Activated CD4-positive, alpha-beta T cell treated with anti-CD3 and anti-CD28 coated beads for 48 hours (primary cell): ENCODE measurements at regions not wholly inside any gene's neighbourhood (a gene's known extent, or its start where the extent isn't known, plus 50 kb on each side); places are given as distances from the start of the nearest gene placed in this dataset.

Experiments used
- DNase-seq: peaks from one replicate; pipeline ENCODE4 v3.0.0-alpha.2; 2020

DNA sequence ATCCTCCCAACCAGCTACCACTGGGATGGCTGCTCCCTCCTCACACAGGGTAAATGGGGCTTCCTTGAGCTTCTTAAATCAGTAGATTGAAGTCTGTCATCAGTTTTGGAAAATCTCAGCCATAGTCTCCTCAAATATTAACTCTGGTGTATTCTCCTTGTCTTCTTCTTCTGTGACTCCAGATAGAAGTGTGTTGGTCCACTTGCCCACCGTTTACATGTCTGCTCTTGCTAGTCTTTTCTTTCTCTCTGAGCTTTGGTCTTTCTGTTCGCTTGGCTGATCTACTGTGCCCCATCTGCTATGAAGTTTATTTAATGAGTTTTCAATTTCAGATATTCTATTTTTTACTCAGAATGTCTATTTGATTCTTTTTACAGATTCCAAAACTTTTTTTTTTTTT, 281.7 kb upstream of the HDAC4 start:
- DNase-seq, result no peak

DNA sequence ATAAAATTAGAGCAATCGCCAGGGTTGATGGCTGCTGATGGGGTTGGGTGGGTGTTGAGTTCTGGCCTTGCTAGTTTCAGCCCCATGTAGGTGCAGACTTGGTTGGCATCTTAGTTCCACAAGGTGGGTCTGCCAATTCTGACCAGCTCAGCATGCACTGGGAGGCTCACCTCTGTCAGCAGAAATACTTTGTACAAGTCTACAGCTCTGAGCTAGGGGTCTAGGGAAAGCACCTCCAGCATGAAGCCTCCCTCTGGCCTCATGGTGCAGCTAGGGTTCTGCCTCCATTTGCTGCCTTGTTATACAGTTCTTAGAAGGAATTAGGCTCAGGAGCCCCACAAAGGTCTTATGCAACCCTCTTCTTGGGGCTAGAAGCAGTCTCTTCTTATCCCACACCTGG, 278.9 kb upstream of the HDAC4 start:
- DNase-seq, result no peak

DNA sequence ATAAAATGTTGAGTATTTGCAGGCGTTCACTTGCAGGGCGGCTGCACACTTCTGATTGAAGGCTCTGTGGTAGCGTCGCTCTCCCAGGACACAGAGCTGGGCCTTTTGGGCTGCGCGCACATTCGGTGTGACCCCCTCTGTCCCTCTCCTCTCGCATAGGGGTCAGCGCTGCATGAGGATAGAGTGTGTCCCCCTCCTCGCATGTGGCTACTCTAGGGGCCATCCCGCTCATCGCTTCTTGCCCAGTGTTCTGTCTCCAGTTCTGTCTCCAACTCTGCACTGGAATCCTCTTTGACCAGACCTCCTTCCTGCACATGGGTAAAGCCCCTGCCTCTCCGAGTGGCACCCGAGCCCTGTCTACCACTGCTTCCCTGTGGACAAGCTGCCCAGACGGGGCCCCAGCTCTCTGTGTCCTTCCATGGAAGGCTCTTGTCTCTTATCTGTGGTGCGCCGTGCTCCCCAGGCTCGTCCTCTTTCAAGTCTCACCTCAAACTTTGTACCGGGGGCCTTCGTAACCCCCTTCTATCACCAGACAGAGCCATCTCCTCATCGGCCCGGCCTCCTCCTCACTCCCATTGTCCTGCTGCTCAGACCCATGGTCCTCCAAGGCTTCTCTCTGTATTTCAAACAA, 278.0 kb upstream of the HDAC4 start:
- DNase-seq, result no peak

GRCh38 chr2:239678186-239678490, 277.3 kb upstream of the HDAC4 start:
- DNase-seq, result no peak

- DNase-seq, result no peak
These were observed 276.8 kb upstream of the HDAC4 start for GRCh38 chr2:239677453-239678185.

GRCh38 chr2:239676716-239677452, 276.1 kb upstream of the HDAC4 start:
- DNase-seq, result no peak

DNA sequence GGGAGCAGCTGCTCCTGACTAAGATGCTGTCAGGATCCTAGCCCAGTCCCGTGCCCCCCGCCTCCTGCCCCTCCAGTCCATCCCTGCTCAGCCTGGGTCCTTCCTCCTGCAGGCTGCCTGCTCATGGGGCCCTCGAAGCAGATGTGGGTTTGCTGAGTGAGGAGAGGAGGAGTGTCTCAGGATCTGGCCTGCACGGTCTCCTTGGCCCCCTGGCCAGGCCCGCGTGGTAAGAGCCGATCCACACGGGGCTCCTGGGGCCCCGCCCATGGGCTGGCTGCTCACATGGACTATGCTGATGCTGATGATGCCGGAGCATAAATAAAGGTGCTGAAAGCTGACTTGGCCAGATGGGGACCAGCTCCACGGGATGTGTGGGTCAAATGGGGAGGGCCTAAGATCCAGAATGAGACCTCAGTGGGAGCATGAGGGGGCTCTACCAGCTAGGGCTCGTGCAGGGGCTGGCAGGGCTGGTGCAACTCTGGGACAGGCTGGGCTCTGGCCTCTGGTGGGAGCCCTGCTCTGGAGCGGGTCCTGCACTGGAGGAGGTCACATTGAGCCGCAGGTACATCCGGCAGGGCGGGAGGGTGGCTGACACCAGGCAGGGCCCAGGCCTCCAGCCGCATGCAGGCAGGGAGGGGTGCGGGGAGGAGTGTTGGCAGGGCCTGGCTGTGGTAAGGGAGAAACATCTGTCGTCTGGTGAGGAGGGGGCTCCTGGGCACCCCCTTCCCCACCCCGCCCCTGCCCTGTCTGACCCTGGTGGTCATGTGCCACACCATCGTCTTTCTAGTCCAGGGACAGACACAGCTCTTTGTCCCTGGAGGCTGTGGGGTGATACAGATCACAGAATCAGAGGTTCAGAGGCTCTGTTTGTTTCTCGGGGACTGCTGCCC, 275.3 kb upstream of the HDAC4 start:
- no peak for DNase-seq

GRCh38 chr2:239674981-239675825, 274.4 kb upstream of the HDAC4 start:
- DNase-seq, result no peak

DNA sequence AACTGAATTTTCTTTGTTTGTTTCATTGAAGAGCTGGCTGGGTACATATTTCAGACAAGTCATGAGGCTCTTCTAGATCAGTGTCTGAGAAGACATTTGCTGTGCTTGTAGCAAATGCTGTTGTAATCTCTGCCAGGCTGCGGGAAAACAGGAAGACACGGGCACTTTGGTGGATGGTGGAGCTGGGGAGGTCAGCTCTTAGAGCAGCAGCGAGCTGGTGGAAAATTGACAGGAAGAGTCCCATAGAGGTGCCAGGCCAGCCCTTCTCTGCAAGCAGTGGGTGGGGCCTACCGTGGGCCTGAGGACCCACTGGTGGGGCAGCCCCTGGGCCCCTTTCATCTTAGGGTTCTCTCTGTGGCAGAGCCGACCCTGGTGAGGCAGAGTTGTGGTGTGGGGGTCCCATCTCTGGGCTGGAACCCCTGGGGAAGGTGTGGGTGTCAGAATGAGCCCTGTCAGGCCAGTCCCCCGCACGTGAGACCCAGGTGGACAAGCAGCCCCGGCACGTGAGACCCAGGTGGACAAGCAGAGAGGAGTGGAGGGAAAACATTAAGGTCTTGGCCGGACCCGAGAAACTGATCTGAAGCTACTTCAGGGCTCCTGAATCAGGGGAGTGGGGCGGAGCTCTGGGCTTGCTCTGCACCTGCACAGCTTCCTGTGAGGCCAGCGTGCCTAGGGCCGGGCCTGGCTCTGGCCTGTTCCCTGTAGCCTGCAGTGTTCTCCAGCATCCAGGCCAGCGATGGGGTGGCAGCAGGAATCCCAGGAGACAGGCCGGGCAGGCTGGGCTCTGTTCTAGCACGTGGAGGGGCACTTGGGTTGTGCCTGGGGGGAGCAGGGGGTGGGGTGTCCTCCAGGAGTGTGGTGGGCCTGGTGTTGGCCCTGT, 273.5 kb upstream of the HDAC4 start:
- no peak for DNase-seq

DNA sequence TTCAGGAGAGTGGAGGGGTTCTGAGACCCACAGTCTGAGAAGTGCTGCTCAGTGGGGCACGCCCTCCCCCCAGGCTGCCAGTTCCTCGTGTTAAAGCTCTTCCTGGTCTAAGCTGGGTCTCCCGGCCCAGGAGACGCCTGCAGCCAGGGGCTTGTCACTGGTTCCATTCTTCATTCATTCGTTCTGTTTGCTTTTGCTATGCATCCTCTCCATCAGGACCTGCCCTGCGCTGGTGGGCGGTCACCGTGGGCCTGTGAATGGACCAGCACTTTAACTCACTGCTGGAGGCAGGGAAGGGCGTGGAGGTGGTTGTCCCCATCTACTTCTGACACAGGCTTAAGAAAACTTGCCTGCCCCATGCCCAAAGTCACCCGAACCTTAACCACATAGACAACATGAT, 272.8 kb upstream of the HDAC4 start:
- DNase-seq, result no peak

- DNase-seq, result no peak
These were observed 271.4 kb upstream of the HDAC4 start for GRCh38 chr2:239671916-239672849.

- no peak for DNase-seq
These were observed 270.7 kb upstream of the HDAC4 start for GRCh38 chr2:239671471-239671870.

GRCh38 chr2:239670463-239671120, 269.8 kb upstream of the HDAC4 start:
- no peak for DNase-seq

DNA sequence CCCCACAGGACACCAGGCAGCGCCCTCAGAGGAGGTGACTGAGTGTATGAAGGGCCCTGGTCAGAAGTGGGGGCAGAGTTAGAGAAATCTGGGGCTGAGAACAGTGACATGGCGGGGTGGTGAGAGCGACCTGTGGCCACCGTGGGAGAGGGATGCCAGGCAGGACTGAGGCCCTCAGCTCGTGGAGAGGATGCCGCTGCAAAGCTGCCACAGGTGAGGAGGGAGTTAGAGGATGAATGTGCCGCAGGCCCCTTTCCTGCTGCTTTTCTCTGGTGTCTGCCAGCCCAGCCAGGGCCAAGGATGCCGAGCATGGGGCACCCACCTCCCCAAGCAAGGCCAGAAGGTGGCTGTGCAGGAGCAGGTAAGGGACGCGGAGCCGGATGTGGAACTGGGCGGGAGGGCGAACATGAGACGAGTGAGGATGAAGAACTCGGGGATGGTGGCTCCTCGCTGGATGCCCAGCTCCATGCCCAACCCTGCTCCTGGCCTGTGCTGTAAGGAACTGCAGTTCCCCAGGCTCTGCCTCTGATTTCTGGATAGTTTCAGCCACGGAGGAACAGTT, 269.2 kb upstream of the HDAC4 start:
- DNase-seq, result no peak

DNA sequence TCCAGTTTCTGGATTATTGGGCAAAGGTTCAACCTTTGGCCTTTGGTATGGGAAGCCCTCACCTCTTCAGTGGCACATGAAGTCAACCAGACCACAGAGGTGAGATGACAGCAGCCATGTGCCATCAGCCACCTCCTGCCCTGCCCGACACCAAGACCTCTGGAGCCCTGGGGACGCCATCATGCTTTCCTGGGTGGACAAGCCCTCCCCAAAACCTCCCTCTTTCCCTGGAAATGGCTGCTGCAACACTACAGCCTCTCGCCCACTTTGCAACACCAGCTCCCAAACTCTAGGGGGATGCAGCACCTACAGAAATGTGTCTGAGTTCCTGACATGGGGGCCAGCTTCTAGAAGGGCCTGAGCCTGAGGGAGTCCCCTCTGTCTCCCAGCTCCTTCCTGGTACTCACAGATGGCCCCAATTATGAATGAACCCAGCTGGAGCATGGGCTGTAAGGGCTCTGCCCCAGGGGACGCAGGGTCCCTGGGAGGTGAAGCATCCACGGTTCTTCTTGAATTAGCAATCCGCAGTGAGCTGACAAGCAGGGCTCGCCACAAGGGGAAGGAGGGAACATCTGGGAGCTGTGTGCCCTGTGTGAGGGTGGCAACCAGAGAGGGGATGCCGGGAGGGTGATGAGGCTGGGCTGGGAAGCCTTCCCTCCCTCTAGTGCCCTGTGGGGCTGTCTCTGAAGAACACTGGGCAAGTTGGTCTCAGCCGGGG, 268.5 kb upstream of the HDAC4 start:
- DNase-seq, result no peak

DNA sequence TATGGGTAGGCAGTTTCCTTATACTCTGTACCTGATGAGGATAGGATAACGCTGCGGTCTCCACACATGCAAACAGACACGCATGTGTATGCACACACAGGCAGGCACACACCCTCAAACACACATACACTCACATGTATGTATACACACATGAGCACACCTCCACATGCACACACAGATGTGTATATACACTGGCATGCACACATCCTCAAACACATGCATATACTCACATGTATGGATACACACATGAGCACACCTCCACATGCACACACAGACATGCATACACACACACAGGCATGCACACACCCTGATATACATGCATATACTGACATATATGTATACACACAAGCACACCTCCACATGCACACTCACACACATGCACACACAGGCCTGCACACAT, 267.8 kb upstream of the HDAC4 start:
- DNase-seq, result no peak

DNA sequence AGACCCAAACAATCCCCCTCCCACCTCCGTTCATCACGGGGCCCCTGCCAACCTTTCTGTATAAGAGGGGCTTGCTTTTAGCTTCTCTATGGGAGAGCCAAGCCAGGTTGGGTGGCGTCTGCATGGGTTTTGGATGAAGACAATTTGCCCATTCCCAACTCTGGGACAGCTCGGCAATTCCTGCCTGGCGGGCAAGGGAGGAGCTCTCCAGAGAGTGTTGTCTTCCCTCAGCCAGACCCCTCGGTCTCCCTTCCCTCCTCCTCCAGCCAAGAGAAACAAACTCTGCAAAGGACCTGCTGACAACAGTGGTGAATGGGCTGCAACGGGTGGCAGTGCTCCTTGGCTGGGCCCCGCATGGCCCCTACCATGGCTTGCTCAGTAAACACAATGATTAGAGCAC, 267.2 kb upstream of the HDAC4 start:
- no peak for DNase-seq

DNA sequence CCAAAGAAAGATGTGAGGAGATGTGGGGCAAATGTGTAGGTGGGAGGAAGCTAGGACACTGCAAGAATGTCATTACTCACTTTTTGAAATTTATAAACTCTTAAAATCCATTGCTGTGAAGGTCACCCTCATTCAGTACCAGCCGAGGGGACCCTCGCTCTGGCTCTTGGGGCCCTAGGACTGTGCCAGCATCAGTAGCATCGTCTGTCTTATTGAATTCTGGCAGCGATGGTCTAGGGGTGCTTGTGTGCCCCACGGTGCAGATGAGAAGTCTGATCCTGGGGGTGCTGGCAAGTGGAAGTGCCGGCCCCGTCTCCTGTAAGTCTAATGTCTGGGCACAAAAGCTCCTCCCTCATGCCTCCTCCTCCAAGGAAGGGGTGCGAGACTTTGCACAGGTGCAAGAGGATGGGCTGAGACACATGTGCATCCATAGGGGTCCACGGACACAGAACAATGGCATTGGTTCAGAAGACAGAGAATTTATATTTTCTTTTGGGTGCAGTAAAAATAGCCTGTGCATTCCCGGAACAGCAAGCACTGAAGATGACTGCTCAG, 266.7 kb upstream of the HDAC4 start:
- DNase-seq, result no peak
